NT2/D1 (cell line): ENCODE measurements at regions not wholly inside any gene's neighbourhood (a gene's known extent, or its start where the extent isn't known, plus 50 kb on each side); places are given as distances from the start of the nearest gene placed in this dataset.

ENCODE experiments used
- SUZ12 ChIP-seq: IDR thresholded peaks from 2 replicates; pipeline ENCODE4 v1.6.1; 2011; ENCODE audit not compliant: insufficient read length, insufficient read depth; ENCODE audit errors: extremely low read depth
- ZNF274 ChIP-seq: IDR thresholded peaks from 2 replicates; pipeline ENCODE4 v1.6.1; 2011; ENCODE audit warnings: mild to moderate bottlenecking, low read depth, low read length

DNA sequence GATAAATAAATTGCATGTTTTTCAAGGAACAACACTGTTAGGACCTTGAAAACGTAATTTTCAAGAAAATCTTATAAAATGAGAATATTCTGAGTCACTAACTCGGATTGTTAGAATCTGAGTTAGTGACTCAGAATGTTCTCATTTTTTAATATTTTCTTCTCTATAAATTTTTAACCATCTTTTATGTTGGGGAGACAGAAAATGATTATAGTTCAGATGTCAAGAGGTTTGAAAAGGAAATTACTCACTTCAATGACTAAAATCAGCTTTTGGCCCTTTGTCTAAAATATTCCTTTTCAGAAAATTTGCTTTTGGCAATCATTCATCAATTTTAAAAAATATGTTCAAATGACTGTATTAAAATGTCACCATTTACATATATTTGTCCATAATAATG, 264.2 kb upstream of the EDNRB start:
- no peak for TF ChIP-seq ZNF274
- no peak for TF ChIP-seq SUZ12
